Gastroesophageal sphincter (tissue), 3 donors: ENCODE measurements at regions not wholly inside any gene's neighbourhood (a gene's known extent, or its start where the extent isn't known, plus 50 kb on each side); places are given as distances from the start of the nearest gene placed in this dataset.

Source experiments
- POLR2A ChIP-seq, 2 donors: fragments of 450-650 bp; IDR thresholded peaks; one replicate each; pipeline ENCODE4 v1.6.1; 2017; ENCODE audit warnings: antibody characterized with exemption in 2 of 2, mild to moderate bottlenecking in 2 of 2, moderate library complexity in 1 of 2
- TF ChIP-seq, protein P1 (sequence below), 4 experiments: fragments of 200-600 bp in 2 of 4; fragments of 450-650 bp in 2 of 4; sonication (generic) in 1 of 4; IDR thresholded peaks; one replicate each; pipeline ENCODE4 v1.5.1; 2017 to 2019; ENCODE audit warnings: antibody characterized with exemption in 4 of 4, mild to moderate bottlenecking in 2 of 4, moderate library complexity in 2 of 4

- TF ChIP-seq, protein P1, sequence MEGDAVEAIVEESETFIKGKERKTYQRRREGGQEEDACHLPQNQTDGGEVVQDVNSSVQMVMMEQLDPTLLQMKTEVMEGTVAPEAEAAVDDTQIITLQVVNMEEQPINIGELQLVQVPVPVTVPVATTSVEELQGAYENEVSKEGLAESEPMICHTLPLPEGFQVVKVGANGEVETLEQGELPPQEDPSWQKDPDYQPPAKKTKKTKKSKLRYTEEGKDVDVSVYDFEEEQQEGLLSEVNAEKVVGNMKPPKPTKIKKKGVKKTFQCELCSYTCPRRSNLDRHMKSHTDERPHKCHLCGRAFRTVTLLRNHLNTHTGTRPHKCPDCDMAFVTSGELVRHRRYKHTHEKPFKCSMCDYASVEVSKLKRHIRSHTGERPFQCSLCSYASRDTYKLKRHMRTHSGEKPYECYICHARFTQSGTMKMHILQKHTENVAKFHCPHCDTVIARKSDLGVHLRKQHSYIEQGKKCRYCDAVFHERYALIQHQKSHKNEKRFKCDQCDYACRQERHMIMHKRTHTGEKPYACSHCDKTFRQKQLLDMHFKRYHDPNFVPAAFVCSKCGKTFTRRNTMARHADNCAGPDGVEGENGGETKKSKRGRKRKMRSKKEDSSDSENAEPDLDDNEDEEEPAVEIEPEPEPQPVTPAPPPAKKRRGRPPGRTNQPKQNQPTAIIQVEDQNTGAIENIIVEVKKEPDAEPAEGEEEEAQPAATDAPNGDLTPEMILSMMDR (IDR thresholded peaks at IDR 0.05) = no peak
- TF ChIP-seq POLR2A (IDR thresholded peaks at IDR 0.05) = no peak
Observed at GRCh38 chr21:35244514-35244913, 195.4 kb upstream of the RUNX1 start.
